ENCODE measurements at regions not wholly inside any gene's neighbourhood (a gene's known extent, or its start where the extent isn't known, plus 50 kb on each side); places are given as distances from the start of the nearest gene placed in this dataset.

- TF ChIP-seq CTCF (conservative IDR thresholded peaks at IDR 0.05; ENCODE audit: low read depth in 2 of 2) = no peak
- TF ChIP-seq REST (IDR thresholded peaks at IDR 0.05; ENCODE audit: unreplicated experiment) = no peak
- TF ChIP-seq ETS1 (IDR thresholded peaks at IDR 0.05) = no peak
- TF ChIP-seq POLR2AphosphoS5 (IDR thresholded peaks at IDR 0.05; ENCODE audit: low read depth) = no peak
Observed at GRCh38 chr7:156147104-156147503, 334.8 kb upstream of the SHH start (continued).

DNA sequence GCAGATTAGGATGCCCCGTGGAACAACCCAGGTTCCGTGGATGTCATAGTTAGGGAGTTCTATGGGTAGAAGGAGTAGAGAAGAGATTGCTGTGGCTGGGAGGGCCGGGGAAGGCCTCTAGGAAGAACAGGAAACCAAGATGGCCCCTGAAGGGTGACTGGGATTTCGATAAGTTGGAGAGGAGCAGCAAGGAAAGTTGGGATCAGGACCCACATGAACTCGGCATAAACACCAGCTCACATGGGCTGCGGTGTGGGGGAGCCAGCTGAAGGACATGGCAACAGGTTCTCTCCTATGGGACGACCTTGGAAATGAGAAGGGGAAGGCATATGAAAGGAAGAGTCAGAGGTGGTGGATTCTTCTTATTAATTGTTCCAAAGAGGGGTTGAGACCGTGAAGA lies 333.7 kb upstream of the SHH start:
- peaks cover 6% of the 10 kb centered on the region for H3K27me3 Mint-ChIP-seq (ENCODE audit: insufficient read depth, low read depth, poor library complexity)
- no peaks in the 10 kb centered on the region for H3K36me3 Mint-ChIP-seq (ENCODE audit: low read depth)
- Histone ChIP-seq H3K9me2 (ENCODE audit: insufficient read depth) (no peaks in the 10 kb centered on the region), H3K4me3 (no peak overlapping the region), H3K27me3 (ENCODE audit: insufficient read depth) (no peaks in the 10 kb centered on the region), H3K79me2 (replicated peaks; ENCODE audit: insufficient read depth) (no peaks in the 10 kb centered on the region), H3K4me1 (ENCODE audit: insufficient read depth) (no peaks in the 10 kb centered on the region), H3K27ac (ENCODE audit: low read depth) (no peak overlapping the region), H3F3A (replicated peaks; ENCODE audit: low read depth) (no peaks in the 10 kb centered on the region), H4K20me1 (replicated peaks; ENCODE audit: insufficient read depth) (no peaks in the 10 kb centered on the region), H3K4me2 (no peak overlapping the region), H2AFZ (no peak overlapping the region), H3K36me3 (ENCODE audit: insufficient read depth) (no peaks in the 10 kb centered on the region)
- DNase-seq (ENCODE audit: low spot score) (no peak), ATAC-seq (no peak)
- no peak overlapping the region; the same call in 2 of the 3 replicates for H3K4me3 Mint-ChIP-seq
- peaks cover 5% of the 10 kb centered on the region; the same call in 2 of the 3 replicates for H3K4me1 Mint-ChIP-seq
- no peak overlapping the region for H3K27ac Mint-ChIP-seq
- no peaks in the 10 kb centered on the region for H3K9me3 Mint-ChIP-seq
- TF ChIP-seq CREB1 (CRISPR knock-in tag; IDR thresholded peaks at IDR 0.05; ENCODE audit: low read depth) = no peak
- TF ChIP-seq EZH2 (IDR thresholded peaks at IDR 0.05; ENCODE audit: low read depth, unreplicated experiment) = no peak
- TF ChIP-seq STAT1 (IDR thresholded peaks at IDR 0.05; ENCODE audit: unreplicated experiment) = no peak
- TF ChIP-seq, protein P1, sequence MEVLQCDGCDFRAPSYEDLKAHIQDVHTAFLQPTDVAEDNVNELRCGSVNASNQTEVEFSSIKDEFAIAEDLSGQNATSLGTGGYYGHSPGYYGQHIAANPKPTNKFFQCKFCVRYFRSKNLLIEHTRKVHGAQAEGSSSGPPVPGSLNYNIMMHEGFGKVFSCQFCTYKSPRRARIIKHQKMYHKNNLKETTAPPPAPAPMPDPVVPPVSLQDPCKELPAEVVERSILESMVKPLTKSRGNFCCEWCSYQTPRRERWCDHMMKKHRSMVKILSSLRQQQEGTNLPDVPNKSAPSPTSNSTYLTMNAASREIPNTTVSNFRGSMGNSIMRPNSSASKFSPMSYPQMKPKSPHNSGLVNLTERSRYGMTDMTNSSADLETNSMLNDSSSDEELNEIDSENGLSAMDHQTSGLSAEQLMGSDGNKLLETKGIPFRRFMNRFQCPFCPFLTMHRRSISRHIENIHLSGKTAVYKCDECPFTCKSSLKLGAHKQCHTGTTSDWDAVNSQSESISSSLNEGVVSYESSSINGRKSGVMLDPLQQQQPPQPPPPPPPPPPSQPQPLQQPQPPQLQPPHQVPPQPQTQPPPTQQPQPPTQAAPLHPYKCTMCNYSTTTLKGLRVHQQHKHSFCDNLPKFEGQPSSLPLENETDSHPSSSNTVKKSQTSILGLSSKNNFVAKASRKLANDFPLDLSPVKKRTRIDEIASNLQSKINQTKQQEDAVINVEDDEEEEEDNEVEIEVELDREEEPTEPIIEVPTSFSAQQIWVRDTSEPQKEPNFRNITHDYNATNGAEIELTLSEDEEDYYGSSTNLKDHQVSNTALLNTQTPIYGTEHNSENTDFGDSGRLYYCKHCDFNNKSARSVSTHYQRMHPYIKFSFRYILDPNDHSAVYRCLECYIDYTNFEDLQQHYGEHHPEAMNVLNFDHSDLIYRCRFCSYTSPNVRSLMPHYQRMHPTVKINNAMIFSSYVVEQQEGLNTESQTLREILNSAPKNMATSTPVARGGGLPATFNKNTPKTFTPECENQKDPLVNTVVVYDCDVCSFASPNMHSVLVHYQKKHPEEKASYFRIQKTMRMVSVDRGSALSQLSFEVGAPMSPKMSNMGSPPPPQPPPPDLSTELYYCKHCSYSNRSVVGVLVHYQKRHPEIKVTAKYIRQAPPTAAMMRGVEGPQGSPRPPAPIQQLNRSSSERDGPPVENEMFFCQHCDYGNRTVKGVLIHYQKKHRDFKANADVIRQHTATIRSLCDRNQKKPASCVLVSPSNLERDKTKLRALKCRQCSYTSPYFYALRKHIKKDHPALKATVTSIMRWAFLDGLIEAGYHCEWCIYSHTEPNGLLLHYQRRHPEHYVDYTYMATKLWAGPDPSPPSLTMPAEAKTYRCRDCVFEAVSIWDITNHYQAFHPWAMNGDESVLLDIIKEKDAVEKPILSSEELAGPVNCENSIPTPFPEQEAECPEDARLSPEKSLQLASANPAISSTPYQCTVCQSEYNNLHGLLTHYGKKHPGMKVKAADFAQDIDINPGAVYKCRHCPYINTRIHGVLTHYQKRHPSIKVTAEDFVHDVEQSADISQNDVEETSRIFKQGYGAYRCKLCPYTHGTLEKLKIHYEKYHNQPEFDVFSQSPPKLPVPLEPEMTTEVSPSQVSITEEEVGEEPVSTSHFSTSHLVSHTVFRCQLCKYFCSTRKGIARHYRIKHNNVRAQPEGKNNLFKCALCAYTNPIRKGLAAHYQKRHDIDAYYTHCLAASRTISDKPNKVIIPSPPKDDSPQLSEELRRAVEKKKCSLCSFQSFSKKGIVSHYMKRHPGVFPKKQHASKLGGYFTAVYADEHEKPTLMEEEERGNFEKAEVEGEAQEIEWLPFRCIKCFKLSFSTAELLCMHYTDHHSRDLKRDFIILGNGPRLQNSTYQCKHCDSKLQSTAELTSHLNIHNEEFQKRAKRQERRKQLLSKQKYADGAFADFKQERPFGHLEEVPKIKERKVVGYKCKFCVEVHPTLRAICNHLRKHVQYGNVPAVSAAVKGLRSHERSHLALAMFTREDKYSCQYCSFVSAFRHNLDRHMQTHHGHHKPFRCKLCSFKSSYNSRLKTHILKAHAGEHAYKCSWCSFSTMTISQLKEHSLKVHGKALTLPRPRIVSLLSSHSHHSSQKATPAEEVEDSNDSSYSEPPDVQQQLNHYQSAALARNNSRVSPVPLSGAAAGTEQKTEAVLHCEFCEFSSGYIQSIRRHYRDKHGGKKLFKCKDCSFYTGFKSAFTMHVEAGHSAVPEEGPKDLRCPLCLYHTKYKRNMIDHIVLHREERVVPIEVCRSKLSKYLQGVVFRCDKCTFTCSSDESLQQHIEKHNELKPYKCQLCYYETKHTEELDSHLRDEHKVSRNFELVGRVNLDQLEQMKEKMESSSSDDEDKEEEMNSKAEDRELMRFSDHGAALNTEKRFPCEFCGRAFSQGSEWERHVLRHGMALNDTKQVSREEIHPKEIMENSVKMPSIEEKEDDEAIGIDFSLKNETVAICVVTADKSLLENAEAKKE (CRISPR knock-in tag; IDR thresholded peaks at IDR 0.05) = no peak
- no peak for TF ChIP-seq ZNF114 (CRISPR knock-in tag; IDR thresholded peaks at IDR 0.05)
- TF ChIP-seq CTCF (conservative IDR thresholded peaks at IDR 0.05; ENCODE audit: low read depth in 2 of 2) = no peak

Measured in GM23338 (cell line).